Activated CD4-positive, alpha-beta T cell treated with anti-CD3 and anti-CD28 coated beads, Interleukin-2, amount 50 U/mL, for 1 hour (primary cell): ENCODE measurements at regions not wholly inside any gene's neighbourhood (a gene's known extent, or its start where the extent isn't known, plus 50 kb on each side); places are given as distances from the start of the nearest gene placed in this dataset.
"Not testable (repeated sequence)": the region's sequence is repeated elsewhere in the genome, so short reads cannot be mapped to it uniquely, and the experiment has no call there.

Experiments
- DNase-seq: peaks from one replicate; pipeline ENCODE4 v3.0.0-alpha.2; 2020

- DNase-seq: no peak
Measured at GRCh38 chr7:46279290-46279689, 358.2 kb upstream of the IGFBP3 start.

GRCh38 chr7:46264646-46265045 is 343.6 kb upstream of the IGFBP3 start:
- no peak for DNase-seq

- DNase-seq: not testable (repeated sequence)
Measured at GRCh38 chr7:46261638-46262037, 340.6 kb upstream of the IGFBP3 start.

- DNase-seq: no peak
Measured at GRCh38 chr7:46259947-46260346, 338.9 kb upstream of the IGFBP3 start.

- no peak for DNase-seq
Measured at GRCh38 chr7:46257761-46258448, 336.8 kb upstream of the IGFBP3 start.

- no peak for DNase-seq
Measured at GRCh38 chr7:46256870-46257661, 336.0 kb upstream of the IGFBP3 start.

- no peak for DNase-seq
Measured at GRCh38 chr7:46253520-46253919, 332.4 kb upstream of the IGFBP3 start.

- no peak for DNase-seq
Measured at GRCh38 chr7:46247664-46248063, 326.6 kb upstream of the IGFBP3 start.

- DNase-seq: no peak
Measured at GRCh38 chr7:46245586-46246111, 324.6 kb upstream of the IGFBP3 start.

- DNase-seq: no peak
Measured at GRCh38 chr7:46244757-46245156, 323.7 kb upstream of the IGFBP3 start.

GRCh38 chr7:46243406-46243805 is 322.3 kb upstream of the IGFBP3 start:
- DNase-seq: no peak

GRCh38 chr7:46239846-46240245 is 318.8 kb upstream of the IGFBP3 start:
- no peak for DNase-seq

GRCh38 chr7:46237466-46237865 is 316.4 kb upstream of the IGFBP3 start:
- no peak for DNase-seq

GRCh38 chr7:46233585-46234329 is 312.7 kb upstream of the IGFBP3 start:
- no peak for DNase-seq

- no peak for DNase-seq
Measured at GRCh38 chr7:46230990-46231305, 309.9 kb upstream of the IGFBP3 start.

- no peak for DNase-seq
Measured at GRCh38 chr7:46230298-46230989, 309.4 kb upstream of the IGFBP3 start.

GRCh38 chr7:46229409-46229808 is 308.3 kb upstream of the IGFBP3 start:
- no peak for DNase-seq

- no peak for DNase-seq
Measured at GRCh38 chr7:46226860-46227259, 305.8 kb upstream of the IGFBP3 start.

- DNase-seq: no peak
Measured at GRCh38 chr7:46224363-46224762, 303.3 kb upstream of the IGFBP3 start.

- no peak for DNase-seq
Measured at GRCh38 chr7:46220066-46220630, 299.1 kb upstream of the IGFBP3 start.

- DNase-seq: no peak
Measured at GRCh38 chr7:46218461-46219200, 297.6 kb upstream of the IGFBP3 start.

- DNase-seq: no peak
Measured at GRCh38 chr7:46215987-46216567, 295.0 kb upstream of the IGFBP3 start.
